ENCODE measurements at regions not wholly inside any gene's neighbourhood (a gene's known extent, or its start where the extent isn't known, plus 50 kb on each side); places are given as distances from the start of the nearest gene placed in this dataset.

DNA sequence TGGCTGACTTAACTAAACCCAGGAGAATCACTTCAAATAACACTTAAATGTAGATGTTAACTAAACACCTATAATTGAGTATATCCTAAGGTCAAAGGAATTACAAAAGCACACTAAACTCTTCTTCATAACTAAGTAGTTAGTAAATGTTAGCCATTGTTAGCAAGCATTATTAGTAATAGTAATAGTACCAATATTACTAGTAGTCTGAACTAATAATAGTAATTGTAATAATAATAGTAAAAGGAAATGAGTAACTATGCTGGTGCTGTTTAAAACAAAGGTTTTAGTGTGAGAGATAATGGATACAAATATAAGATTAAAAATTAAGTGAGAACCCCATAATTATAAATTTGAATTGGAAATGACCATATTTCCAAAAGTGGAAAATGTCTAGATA, 641.9 kb upstream of the RORB start:
- TF ChIP-seq, protein P1, sequence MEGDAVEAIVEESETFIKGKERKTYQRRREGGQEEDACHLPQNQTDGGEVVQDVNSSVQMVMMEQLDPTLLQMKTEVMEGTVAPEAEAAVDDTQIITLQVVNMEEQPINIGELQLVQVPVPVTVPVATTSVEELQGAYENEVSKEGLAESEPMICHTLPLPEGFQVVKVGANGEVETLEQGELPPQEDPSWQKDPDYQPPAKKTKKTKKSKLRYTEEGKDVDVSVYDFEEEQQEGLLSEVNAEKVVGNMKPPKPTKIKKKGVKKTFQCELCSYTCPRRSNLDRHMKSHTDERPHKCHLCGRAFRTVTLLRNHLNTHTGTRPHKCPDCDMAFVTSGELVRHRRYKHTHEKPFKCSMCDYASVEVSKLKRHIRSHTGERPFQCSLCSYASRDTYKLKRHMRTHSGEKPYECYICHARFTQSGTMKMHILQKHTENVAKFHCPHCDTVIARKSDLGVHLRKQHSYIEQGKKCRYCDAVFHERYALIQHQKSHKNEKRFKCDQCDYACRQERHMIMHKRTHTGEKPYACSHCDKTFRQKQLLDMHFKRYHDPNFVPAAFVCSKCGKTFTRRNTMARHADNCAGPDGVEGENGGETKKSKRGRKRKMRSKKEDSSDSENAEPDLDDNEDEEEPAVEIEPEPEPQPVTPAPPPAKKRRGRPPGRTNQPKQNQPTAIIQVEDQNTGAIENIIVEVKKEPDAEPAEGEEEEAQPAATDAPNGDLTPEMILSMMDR (IDR thresholded peaks at IDR 0.05), result no peak
- no peak for TF ChIP-seq POLR2A (IDR thresholded peaks at IDR 0.05)

Measured in body of pancreas (tissue), 4 donors.